HG03469 (cell line): ENCODE measurements at regions not wholly inside any gene's neighbourhood (a gene's known extent, or its start where the extent isn't known, plus 50 kb on each side); places are given as distances from the start of the nearest gene placed in this dataset.

Source experiments
- ATAC-seq: cut with Tn5 transposase; IDR thresholded peaks from one replicate; pipeline ENCODE4 v1.9.1; 2021; ENCODE audit warnings: mild to moderate bottlenecking, moderate library complexity, moderate number of reproducible peaks; ENCODE audit not compliant: unreplicated experiment

DNA sequence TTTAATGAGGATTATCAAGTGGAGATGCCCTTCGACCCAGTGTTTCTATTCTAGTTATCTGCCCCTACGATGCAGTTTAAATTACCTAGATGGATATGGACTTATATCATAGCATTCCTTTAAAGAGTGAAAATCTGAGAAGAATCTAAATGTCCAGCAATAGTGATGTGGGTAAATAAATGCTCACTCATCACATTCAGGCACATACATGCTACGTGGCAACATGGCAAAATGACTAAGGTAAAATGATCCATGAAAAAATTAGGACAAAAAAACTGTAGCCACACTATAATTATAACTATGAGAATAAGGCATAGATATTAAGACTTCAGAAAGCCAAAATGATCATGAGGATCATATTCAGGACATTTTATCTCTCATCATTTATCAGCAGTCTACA, 82.4 kb upstream of the PDE1C start:
- no peak for ATAC-seq

DNA sequence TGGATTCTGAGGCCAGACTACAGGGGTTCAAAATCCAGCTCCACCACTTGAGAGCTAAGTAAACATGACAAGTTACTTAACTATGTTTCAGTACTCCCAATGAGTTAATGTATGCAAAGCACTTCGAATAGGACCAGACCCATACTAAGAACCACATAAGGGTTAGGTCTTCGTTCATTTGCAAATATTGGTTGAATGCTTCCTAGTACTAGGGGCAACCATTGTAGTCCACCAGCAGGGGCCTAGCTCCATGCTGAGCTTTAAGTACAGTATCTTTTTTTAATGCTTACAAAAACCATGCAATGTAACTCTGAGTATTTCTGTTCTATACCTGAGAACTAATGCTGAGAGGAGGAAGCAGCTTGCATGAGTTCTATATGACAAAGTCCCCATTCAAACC, 80.4 kb upstream of the PDE1C start:
- ATAC-seq, result no peak

DNA sequence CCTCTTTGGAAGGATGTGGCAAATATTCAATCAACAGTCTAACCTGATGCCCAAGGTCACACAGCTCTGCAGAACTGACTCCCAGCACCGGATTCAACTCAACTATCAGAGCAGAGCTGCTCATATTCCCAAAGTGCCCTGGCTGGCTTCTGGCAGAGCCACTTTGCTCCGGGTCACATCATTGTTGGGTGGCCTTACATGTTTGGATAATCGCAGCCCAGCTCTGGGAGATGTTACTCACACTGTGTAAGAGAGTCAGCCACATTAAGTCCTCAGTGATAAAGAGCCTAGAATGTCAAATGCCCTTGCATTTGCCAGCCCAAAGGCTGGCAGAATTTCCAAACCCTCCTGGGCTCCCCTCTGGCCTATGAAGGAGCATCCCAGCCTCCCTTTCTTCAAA, 79.8 kb upstream of the PDE1C start:
- ATAC-seq, result no peak

DNA sequence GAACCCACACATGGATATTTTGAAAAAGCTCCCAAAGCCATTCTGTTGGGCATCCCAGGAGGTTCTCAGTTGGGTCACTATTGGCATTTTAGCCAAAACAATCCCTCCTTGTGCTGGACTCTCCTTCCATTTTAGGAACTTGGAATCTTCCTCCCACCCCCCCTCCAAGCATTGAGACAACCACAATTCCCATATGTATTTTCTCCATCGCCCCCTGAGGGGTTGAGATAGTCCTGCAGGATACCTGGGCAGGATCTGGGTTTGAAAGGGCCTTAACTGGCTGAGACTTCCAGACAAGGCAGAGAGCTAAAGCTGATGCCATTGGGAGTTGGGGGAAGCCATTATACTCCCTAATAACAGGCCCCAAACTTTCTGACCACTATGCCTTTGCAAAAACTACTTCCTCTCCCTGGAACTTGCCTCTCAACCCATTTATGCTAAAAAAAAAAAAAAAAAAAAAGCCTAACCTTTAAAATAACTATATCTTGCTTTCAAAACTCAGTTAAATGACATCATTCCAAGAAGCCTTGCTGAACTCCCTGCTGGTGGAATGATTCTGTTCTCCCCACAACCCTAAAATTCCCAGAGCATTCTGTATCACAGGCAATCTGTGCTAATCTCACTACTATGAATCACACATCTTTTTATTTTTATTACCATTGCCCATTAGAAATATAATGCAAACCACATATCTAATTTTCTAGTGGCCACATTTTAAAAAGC, 77.5 kb upstream of the PDE1C start:
- no peak for ATAC-seq

DNA sequence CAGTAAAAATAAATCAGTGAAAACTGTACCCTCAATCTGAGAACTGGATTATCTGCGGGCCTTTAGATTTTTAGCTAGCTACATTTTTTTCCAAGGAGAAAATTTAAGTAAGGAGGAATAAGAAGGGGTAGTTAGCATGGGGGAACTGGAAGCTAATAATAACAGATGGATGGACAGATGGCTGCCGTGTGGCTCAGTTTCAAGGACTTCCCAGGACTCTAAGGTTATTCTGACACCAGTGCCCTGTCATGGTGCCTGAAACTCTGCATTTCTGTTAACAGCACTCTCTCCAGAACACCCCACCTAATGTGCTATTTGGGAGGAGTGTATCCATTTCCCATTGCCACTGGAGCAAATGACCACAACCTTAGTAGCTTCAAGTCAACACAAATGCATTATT, 75.7 kb upstream of the PDE1C start:
- ATAC-seq, result no peak

DNA sequence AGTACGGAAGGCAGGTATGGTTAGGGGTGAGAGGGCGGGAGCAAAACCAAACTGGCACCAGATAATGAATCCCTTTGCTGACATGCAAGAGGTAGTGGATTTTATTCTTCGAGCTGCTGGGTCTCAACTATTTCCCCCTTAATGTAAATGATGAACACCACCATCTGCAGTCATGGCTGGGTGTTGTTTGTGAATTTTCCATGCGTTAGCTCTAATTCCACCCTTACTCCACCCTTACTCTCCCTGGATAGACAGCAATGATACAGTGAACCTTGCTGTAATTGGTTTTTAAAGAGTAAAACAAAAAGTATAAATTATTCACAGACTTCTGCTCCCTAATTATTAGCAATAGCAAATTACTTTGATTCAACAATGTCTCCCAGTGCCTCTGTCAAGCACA, 74.5 kb upstream of the PDE1C start:
- no peak for ATAC-seq

DNA sequence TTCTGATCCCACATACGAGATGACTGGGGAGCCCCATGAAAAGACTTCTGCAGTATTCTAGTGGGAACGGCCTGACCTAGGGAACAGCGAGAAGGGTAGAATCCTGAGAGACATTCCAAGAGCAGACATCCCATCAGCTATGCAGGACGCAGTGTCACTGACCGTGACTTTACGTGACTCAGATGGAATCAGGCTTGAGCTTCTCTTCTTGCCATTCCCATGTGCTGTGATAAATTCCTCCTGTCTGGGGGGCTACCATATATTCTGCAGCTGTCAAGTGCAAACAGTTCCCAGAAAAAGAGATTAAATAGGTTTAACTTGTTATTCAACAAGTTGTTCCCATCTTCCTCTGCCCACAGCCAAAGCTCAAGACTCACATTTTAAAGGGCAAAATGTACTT, 73.1 kb upstream of the PDE1C start:
- no peak for ATAC-seq

DNA sequence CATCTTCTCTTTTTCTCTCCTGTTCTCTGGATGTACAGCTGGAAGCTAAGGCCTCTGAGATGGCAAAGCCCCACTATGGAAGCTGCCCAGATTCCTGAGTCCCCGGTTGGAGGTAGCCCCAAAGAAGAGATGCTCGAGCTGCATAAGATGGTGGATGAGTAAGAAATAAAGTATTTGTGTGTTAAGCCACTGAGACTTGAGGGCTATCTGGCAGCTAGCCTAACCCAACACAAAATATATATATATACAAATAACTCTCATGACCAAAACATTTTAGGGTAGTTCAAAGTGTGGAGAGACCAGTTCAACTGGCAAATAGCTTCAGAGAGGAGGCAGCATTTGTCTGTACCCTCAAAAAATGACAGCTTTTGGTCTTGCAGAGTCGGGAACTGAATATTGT, 72.4 kb upstream of the PDE1C start:
- ATAC-seq, result no peak

DNA sequence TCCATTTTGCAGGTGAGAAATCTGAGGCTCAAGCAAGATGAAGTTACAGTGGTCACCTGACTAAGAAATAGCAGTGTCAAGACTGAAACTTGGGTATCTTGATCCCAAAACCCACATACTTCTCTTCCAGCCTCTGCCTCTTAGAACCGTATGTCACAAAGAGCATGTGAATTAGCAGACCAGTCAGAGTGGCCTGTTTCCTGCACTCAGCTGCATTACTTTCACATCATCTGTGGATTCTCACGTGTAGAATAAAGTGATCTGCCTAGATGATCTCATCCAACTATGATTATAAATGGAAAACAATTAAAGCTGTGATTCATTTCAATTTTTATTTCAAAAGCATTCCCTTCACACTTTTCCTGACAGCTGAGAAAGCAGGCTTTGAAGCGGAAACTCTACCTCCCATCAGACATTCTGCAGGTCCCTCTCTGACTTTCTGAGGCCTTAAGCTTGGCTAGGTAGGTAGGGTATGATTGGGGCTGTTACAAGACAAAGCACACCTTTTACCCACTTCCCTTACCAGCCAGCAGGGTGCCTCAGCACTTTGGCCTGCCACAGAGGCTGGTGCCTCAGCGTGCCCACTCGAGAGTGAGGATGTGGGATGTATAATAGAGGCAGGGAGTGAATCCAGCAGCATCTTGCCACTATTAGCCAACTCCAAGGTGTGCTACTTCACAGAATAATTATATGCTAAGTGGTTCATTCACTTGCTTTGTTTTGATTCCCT, 70.2 kb upstream of the PDE1C start:
- no peak for ATAC-seq

DNA sequence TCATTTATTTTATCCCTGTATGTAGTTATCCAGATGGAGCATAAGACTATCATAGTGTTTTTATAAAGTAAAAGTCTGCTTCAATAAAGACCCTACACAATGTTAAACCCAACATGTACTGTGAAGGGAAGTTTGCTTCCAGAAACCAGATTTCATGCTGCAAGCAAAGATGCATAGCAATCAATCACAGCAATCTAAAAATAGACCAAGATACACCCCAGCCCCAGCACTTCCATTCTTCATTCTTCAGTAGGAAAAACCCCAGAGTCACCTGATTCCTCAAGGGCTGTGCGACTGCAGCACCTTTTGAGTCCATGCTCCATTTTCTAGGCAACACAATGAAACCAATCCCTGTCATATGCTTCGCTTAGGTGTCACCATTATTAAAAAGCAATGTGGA, 66.9 kb upstream of the PDE1C start:
- no peak for ATAC-seq

DNA sequence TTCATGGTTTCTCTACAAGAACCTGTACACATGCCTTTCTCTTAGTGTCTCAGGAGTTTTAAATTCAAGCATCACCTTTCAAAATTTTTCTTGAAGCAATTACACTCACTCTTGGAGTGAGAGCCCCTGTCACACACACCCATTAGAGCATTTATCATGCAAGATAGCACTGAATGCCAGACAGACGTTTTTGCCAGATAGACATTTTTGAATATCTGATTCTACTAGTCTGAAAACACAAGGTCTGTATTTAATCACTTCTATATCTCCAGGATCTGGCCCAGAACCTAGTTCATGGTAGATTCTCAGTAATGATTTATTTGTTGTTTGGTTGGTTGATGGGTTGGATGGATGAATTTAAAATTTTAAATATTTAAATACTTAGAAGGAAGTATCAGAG, 60.9 kb upstream of the PDE1C start:
- no peak for ATAC-seq

DNA sequence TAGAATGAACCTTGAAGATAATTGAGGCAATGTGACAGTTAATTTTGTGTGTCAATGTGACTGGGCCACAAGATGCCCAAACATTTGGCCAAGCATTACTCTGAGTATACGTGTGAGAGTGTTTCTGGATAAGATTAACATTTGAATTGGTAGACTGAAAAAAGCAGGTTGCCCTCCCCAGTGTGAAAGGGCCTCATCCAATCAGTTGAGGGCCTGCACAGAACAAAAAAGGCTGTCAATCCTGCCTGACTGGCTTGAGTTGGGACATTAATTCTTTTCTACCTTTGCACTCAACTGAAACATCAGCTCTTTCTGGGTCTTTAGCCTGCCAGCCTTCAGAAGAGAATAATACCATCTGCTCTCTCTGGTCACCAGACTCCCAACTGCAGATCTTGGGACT, 56.6 kb upstream of the PDE1C start:
- no peak for ATAC-seq
